ENCODE measurements at regions not wholly inside any gene's neighbourhood (a gene's known extent, or its start where the extent isn't known, plus 50 kb on each side); places are given as distances from the start of the nearest gene placed in this dataset.

GRCh38 chr2:67812682-67813081 lies 250.1 kb downstream of the C1D start:
- TF ChIP-seq ZBTB33 (IDR thresholded peaks at IDR 0.05; ENCODE audit: extremely low read depth, insufficient replicate concordance, low read length) (no peak), SIN3A (IDR thresholded peaks at IDR 0.05; ENCODE audit: low read depth) (no peak), JUND (IDR thresholded peaks at IDR 0.05) (no peak)

Measured in HCT116 (cell line).